Activated CD8-positive, alpha-beta memory T cell treated with anti-CD3 and anti-CD28 coated beads, Interleukin-2, amount 50 U/mL, for 24 hours (primary cell): ENCODE measurements at regions not wholly inside any gene's neighbourhood (a gene's known extent, or its start where the extent isn't known, plus 50 kb on each side); places are given as distances from the start of the nearest gene placed in this dataset.

ENCODE experiments used
- DNase-seq: peaks from one replicate; pipeline ENCODE4 v3.0.0-alpha.2; 2020; ENCODE audit errors: extremely low read depth

GRCh38 chr22:48943567-48944432 lies 883.9 kb downstream of the BRD1 start:
- DNase-seq = no peak

GRCh38 chr22:48942698-48943566 lies 884.7 kb downstream of the BRD1 start:
- no peak for DNase-seq

GRCh38 chr22:48941903-48942575 lies 885.6 kb downstream of the BRD1 start:
- no peak for DNase-seq

- DNase-seq = no peak
These were observed 886.4 kb downstream of the BRD1 start for GRCh38 chr22:48941033-48941902.

DNA sequence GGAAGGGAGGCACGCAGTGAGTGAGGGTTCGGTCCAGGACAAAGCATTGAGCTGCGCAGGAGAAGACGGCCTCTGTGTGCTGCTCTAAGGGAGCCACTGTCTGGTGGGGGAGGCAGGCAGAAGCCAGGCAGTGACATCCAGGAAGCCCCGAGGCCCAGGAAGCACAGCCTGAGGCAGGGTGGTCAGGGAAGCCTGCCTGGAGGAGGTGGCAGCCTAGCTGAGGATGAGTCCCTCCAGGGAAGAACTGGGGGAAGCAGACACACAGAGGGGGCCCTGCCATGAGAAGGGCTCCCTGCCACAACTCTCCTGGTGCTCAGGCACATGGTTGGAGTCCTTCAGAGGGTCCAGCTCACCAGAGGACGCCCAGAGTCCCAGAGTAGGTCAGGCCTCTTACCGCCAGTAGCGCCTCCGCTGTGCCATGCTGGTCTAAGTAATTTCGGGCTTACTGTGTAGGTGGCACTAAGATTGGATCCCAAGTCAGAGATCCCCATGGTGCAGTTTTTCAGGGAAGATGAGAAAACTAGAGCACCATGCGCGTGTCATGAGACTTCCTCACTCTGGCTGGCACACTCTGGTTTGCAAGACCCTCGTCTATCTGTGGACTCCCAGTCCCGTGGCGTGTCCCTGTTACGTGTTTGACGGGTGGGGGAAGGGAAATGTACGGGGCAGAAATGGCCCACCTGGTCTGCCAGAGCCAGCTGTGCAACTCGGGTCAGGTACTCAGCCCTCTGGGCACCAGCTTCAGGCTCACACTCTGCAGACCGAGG lies 887.2 kb downstream of the BRD1 start:
- DNase-seq = no peak

GRCh38 chr22:48939441-48940265 lies 888.0 kb downstream of the BRD1 start:
- DNase-seq = no peak

DNA sequence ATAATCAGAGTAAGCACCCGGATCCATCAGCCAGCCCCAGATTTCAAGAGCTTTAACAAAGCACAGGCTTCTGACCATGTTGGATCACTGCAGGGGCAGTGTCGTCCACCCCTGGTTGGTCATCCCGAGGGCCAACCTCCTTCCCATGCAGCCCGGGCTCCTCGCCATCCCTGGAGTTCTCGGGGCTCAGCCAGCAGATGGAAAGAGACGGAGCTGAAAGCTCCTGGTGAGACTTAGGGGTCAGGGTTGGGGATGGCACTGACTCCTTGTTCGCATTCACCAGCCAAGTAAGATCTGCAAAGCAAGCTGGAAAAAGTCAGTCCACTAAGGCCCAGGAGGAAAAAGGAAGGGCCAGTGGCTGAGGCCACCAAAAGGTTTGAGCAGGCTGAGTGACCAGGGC lies 888.9 kb downstream of the BRD1 start:
- DNase-seq = no peak

DNA sequence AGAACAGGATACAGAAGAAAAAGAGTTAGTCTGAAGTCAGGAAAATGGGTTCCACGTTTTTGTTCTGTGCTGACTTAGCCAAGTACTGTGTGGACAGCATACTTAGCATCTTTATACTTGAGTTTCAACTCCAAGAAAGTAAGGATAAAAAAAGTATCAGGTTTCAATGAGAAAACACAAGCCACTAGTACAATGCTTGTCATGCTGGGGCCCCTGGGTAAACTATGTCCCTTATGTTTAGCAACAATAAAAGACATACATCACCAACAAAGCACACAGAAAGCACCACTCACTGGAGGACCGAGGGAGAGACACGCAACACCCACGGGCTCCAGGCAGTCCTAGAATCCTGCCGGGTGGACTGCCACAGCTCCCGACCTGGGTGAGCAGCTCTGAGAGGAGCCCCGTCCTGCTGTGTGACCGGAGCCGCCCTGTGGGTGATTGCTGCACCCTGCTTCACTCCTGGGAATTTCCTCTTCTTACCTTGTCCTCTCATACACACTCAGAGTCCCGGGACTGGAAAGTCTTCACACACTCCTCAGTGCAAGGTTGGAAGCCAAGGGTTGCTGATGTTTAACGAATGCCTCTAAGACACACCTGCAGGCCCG lies 890.5 kb downstream of the BRD1 start:
- DNase-seq = no peak

- DNase-seq = no peak
These were observed 891.3 kb downstream of the BRD1 start for GRCh38 chr22:48936391-48936790.

GRCh38 chr22:48934446-48934845 lies 893.2 kb downstream of the BRD1 start:
- no peak for DNase-seq

- DNase-seq = no peak
These were observed 896.2 kb downstream of the BRD1 start for GRCh38 chr22:48931452-48931851.

DNA sequence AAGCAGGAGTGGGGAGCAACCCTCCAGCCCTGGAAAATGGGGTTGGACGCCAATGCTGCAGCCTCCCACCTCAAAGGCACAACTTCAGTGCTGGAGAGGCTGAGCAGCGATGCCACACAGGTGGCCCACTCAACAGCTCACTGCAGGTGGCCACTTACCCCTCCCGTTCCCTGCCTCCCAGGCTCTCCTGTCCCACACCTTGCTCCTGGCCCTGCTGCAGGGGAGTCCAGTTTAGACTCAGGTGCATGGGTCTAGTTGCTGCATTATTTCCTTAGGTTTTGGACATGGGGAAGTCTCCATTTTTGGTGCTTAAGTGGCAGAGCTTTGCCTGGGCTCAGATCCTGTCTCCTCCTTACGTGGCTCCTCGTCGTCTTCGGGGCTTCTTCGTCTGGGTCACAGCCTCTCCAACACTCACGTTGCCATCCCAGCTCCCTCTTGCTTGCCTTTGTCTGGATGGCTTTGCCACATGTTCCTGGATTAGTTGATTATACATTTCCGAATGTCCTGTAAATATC lies 898.3 kb downstream of the BRD1 start:
- DNase-seq = no peak

GRCh38 chr22:48927591-48927990 lies 900.1 kb downstream of the BRD1 start:
- DNase-seq = no peak

- no peak for DNase-seq
These were observed 901.0 kb downstream of the BRD1 start for GRCh38 chr22:48926643-48927042.

DNA sequence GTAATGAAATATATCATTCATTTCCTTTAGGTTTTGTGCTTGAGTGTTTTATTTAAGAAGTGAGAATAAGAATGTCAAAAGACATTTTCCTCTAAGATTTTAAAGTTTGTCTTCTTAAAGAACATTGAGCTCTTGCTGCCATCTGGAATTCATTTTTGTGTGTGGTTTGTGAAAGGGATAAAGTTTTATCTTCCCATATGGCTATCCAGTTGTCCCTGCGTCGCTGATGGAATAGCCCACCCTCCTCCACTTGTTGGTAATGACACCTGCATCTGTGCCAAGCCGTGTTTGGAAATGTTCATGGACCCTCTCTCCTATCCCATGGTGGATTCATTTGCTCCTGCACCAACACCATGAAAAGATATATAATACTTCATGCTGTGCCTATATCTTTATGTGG lies 901.5 kb downstream of the BRD1 start:
- DNase-seq = no peak

GRCh38 chr22:48925450-48925849 lies 902.2 kb downstream of the BRD1 start:
- DNase-seq = no peak

DNA sequence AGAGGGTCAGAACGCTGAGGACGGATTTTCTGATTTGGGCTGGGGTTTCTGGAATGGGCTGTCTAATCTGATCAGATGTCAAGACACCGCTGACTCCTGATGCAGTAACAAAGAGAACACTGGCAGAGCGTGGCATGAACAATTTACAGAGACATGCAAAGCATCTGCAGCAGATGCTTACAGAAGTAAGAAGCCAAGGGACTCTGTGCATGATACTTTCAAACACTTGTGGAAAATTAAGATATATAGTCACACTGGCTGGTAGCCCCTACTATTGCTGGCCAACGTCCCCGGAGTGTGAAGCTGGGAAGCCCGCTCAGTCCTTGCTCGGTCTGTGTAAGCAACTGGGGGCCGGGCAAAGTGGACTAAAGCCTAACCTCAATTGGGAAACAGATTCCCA lies 903.7 kb downstream of the BRD1 start:
- DNase-seq = no peak

GRCh38 chr22:48923165-48923865 lies 904.4 kb downstream of the BRD1 start:
- no peak for DNase-seq
